HCT116 (cell line): ENCODE measurements at regions not wholly inside any gene's neighbourhood (a gene's known extent, or its start where the extent isn't known, plus 50 kb on each side); places are given as distances from the start of the nearest gene placed in this dataset.

Experiments
- ATAC-seq: fragments of 200-7000 bp; cut with Tn5 transposase; 2 replicates; pipeline ENCODE4 v1.9.1; 2020; ENCODE audit warnings: mild to moderate bottlenecking, moderate library complexity
- BruUV-seq: library from RNA; stranded (reverse); fragments of 400-500 nt; replicated peaks from 2 replicates; lab custom pipeline; 2021; lab: Mats Ljungman, UMichigan
- CTCF ChIA-PET: fragments of 300-600 bp; sonication (Branson Sonifier 250); formaldehyde crosslinking; loops from one replicate; lab custom pipeline; 2021; ENCODE audit warnings: antibody characterized with exemption; lab: Charles Lee
- POLR2A ChIA-PET: fragments of 300-600, 350-600 bp; sonication (Branson Sonifier 250); formaldehyde crosslinking; loops from one replicate; lab custom pipeline; 2021; ENCODE audit warnings: antibody characterized with exemption; lab: Charles Lee
- RAD21 ChIA-PET, 2 experiments: fragments of 300-600 bp; sonication (Branson Sonifier 250); formaldehyde crosslinking; loops; one replicate each; lab custom pipeline; 2023; ENCODE audit warnings: low total read pairs in 2 of 2; ENCODE audit not compliant: uncharacterized antibody in 2 of 2, unreplicated experiment in 2 of 2, low non-redundant PET in 1 of 2; lab: Charles Lee
- DNase-seq: peaks from one replicate; pipeline ENCODE4 v3.0.0-alpha.2; 2010; ENCODE audit warnings: low read depth, low spot score
- H2AFZ ChIP-seq: fragments of 200-600 bp; shearing (Covaris generic), sonication (generic); 2 replicates; pipeline ENCODE4 v1.6.1; 2017; ENCODE audit warnings: low read depth, mixed run types, mixed read lengths, antibody characterized with exemption, low read length; ENCODE audit not compliant: poor library complexity, severe bottlenecking
- H3K27ac ChIP-seq: 2 replicates; pipeline ENCODE4 v1.5.1; 2012; ENCODE audit warnings: low read depth, low read length
- H3K27me3 ChIP-seq: fragments of 200-600 bp; sonication (generic); 2 replicates; pipeline ENCODE4 v1.6.1; 2016; ENCODE audit warnings: mixed run types, low read length, mixed read lengths; ENCODE audit not compliant: insufficient read depth
- H3K36me3 ChIP-seq, 2 experiments: fragments of 200-500 bp in 1 of 2; fragments of 200-600 bp in 1 of 2; sonication (Bioruptor generic) in 1 of 2; sonication (generic) in 1 of 2; 2 replicates each; pipeline versions ENCODE4 v1.5.1 to v1.6.1; 2014 to 2016; ENCODE audit warnings: low read length in 2 of 2, inconsistent platforms in 1 of 2, mixed read lengths in 1 of 2, mixed run types in 1 of 2; ENCODE audit not compliant: insufficient read depth in 2 of 2, control insufficient read depth in 1 of 2
- H3K4me1 ChIP-seq, 2 experiments: fragments of 200-600 bp in 1 of 2; sonication (generic) in 1 of 2; 2 replicates each; pipeline versions ENCODE4 v1.5.1 to v1.6.1; 2012 to 2017; ENCODE audit warnings: low read length in 2 of 2, inconsistent platforms in 1 of 2, mild to moderate bottlenecking in 1 of 2, mixed read lengths in 1 of 2, mixed run types in 1 of 2, moderate library complexity in 1 of 2; ENCODE audit not compliant: insufficient read depth in 2 of 2, control insufficient read depth in 1 of 2
- H3K4me2 ChIP-seq: fragments of 200-600 bp; sonication (generic); 2 replicates; pipeline ENCODE4 v1.6.1; 2017; ENCODE audit warnings: mixed run types, low read length, mixed read lengths
- H3K4me3 ChIP-seq, 2 experiments: fragments of 200-600 bp in 1 of 2; sonication (generic) in 1 of 2; replicated peaks in 1 of 2; 2 replicates each; pipeline ENCODE4 v1.5.1; 2011 to 2016; ENCODE audit warnings: low read length in 2 of 2, control low read depth in 1 of 2, low read depth in 1 of 2, mild to moderate bottlenecking in 1 of 2, mixed read lengths in 1 of 2, mixed run types in 1 of 2
- H3K79me2 ChIP-seq: fragments of 200-600 bp; sonication (generic); 2 replicates; pipeline ENCODE4 v1.6.1; 2017; ENCODE audit warnings: mild to moderate bottlenecking, mixed run types, low read length, moderate library complexity, mixed read lengths; ENCODE audit not compliant: insufficient read depth
- H3K9ac ChIP-seq: fragments of 200-600 bp; sonication (generic); 2 replicates; pipeline ENCODE4 v1.6.1; 2016; ENCODE audit warnings: low read length, mixed read lengths
- H3K9me2 ChIP-seq: fragments of 200-600 bp; sonication (generic), shearing (Covaris generic); 2 replicates; pipeline ENCODE4 v1.6.1; 2017; ENCODE audit warnings: mixed run types, mild to moderate bottlenecking, moderate library complexity; ENCODE audit not compliant: insufficient read depth
- H3K9me3 ChIP-seq, 2 experiments: fragments of 200-500 bp in 1 of 2; fragments of 200-600 bp in 1 of 2; sonication (Bioruptor generic) in 1 of 2; sonication (generic) in 1 of 2; 2 replicates each; pipeline ENCODE4 v1.6.1; 2014 to 2017; ENCODE audit warnings: low read length in 2 of 2, mixed read lengths in 2 of 2, inconsistent platforms in 1 of 2, low read depth in 1 of 2, mild to moderate bottlenecking in 1 of 2, mixed run types in 1 of 2, moderate library complexity in 1 of 2; ENCODE audit not compliant: control insufficient read depth in 1 of 2, insufficient read depth in 1 of 2
- H4K20me1 ChIP-seq: fragments of 200-600 bp; sonication (generic), shearing (Covaris generic); 2 replicates; pipeline ENCODE4 v1.6.1; 2017; ENCODE audit warnings: mixed run types, mild to moderate bottlenecking, moderate library complexity; ENCODE audit not compliant: insufficient read depth
- EGR1 ChIP-seq: IDR thresholded peaks from 2 replicates; pipeline ENCODE4 v1.6.1; 2012; ENCODE audit warnings: low read depth
- EZH2phosphoT487 ChIP-seq: fragments of 200-600 bp; IDR thresholded peaks from 2 replicates; pipeline ENCODE4 v1.6.1; 2018; ENCODE audit warnings: antibody characterized with exemption, borderline replicate concordance
- FOSL1 ChIP-seq: IDR thresholded peaks from 2 replicates; pipeline ENCODE4 v1.6.1; 2012; ENCODE audit warnings: low read depth
- POLR2A ChIP-seq: IDR thresholded peaks from 2 replicates; pipeline ENCODE4 v1.7.0; 2011; ENCODE audit warnings: borderline replicate concordance; ENCODE audit not compliant: insufficient read depth, insufficient read length; ENCODE audit errors: extremely low read depth
- REST ChIP-seq: IDR thresholded peaks from 2 replicates; pipeline ENCODE4 v1.6.1; 2012; ENCODE audit warnings: low read depth
- SRF ChIP-seq: IDR thresholded peaks from 2 replicates; pipeline ENCODE4 v1.6.1; 2012; ENCODE audit warnings: low read depth
- ZFX ChIP-seq: fragments of 450-650 bp; IDR thresholded peaks from 2 replicates; pipeline ENCODE4 v1.6.1; 2017
- intact Hi-C: fragments of 100-400 bp; cut with micrococcal nuclease; formaldehyde crosslinking; loops from 2 replicates; pipeline ENCODE4 v1.10.0; 2022
- TF ChIP-seq, protein P1 (sequence below), 3 experiments: fragments of 200-600 bp in 1 of 3; sonication (generic) in 1 of 3; IDR thresholded peaks in 2 of 3; conservative IDR thresholded peaks in 1 of 3; 2 replicates each; pipeline ENCODE4 v1.5.1; 2012 to 2017; ENCODE audit warnings: low read depth in 2 of 3, low read length in 2 of 3, antibody characterized with exemption in 1 of 3, borderline replicate concordance in 1 of 3, control low read depth in 1 of 3, mild to moderate bottlenecking in 1 of 3, mixed read lengths in 1 of 3, mixed run types in 1 of 3, moderate library complexity in 1 of 3; ENCODE audit not compliant: insufficient read depth in 1 of 3
- TF ChIP-seq, protein P2 (sequence below): IDR thresholded peaks from 2 replicates; pipeline ENCODE4 v1.6.1; 2012

GRCh38 chr5:136717917-136718316, 352.6 kb upstream of the TRPC7 start (continued):
- TF ChIP-seq REST = no peak
- no peak for TF ChIP-seq EZH2phosphoT487
- no peak for TF ChIP-seq EGR1

- H3K9me2 ChIP-seq = no peaks in the 10 kb centered on the region
- no peaks in the 10 kb centered on the region for H3K4me1 ChIP-seq
- H3K36me3 ChIP-seq = no peaks in the 10 kb centered on the region
- CTCF ChIA-PET = no interaction called here
- intact Hi-C loops = no loop called here
- H3K9me3 ChIP-seq = no peaks in the 10 kb centered on the region
- no peaks in the 10 kb centered on the region for H3K27me3 ChIP-seq
- no peak overlapping the region for H3K4me3 ChIP-seq
- POLR2A ChIA-PET = no interaction called here
- DNase-seq = no peak
- H3K4me2 ChIP-seq = no peak overlapping the region
- H2AFZ ChIP-seq = no peak overlapping the region
- H3K79me2 ChIP-seq = no peaks in the 10 kb centered on the region
- no peak overlapping the region for H3K27ac ChIP-seq
- ATAC-seq = no peak
- RAD21 ChIA-PET = no interaction called here
- H4K20me1 ChIP-seq = no peaks in the 10 kb centered on the region
- BruUV-seq = no TSS peak
- no peak overlapping the region for H3K9ac ChIP-seq
- TF ChIP-seq SRF = no peak
These were observed 348.9 kb upstream of the TRPC7 start for GRCh38 chr5:136714286-136714685.

DNA sequence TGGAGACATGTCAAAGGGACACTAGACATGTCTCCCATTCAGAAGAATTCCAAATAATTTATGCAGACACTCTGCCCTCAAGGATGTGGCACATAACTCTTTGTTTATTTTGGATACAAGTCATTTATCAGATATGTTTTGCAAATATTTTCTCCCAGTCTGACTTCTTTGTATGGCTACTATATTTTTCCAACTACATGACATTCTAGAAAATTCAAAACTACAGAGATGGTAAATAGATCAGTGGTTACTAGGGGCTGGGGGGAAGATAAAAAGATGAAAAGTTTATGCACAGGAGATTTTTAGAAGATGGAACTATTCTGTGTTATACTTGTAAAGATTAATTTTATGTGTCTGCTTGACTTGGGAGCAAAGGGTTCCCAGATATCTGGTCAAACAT, 347.3 kb upstream of the TRPC7 start:
- ChIA-PET RAD21 (no interaction called here), POLR2A (no interaction called here), CTCF (no interaction called here)
- H3K4me2 ChIP-seq = no peak overlapping the region
- no TSS peak for BruUV-seq
- H2AFZ ChIP-seq = no peak overlapping the region
- no peaks in the 10 kb centered on the region; the same call in 1 of the 2 replicates for H3K27me3 ChIP-seq
- H3K9me3 ChIP-seq = no peaks in the 10 kb centered on the region
- DNase-seq = no peak
- no peaks in the 10 kb centered on the region for H3K79me2 ChIP-seq
- H3K27ac ChIP-seq = no peak overlapping the region
- no peak overlapping the region for H3K9ac ChIP-seq
- H3K9me2 ChIP-seq = no peaks in the 10 kb centered on the region
- intact Hi-C loops = no loop called here
- no peaks in the 10 kb centered on the region for H3K4me1 ChIP-seq
- no peak for ATAC-seq
- no peak overlapping the region for H3K4me3 ChIP-seq
- H4K20me1 ChIP-seq = no peaks in the 10 kb centered on the region
- H3K36me3 ChIP-seq = no peaks in the 10 kb centered on the region
- TF ChIP-seq, protein P1, sequence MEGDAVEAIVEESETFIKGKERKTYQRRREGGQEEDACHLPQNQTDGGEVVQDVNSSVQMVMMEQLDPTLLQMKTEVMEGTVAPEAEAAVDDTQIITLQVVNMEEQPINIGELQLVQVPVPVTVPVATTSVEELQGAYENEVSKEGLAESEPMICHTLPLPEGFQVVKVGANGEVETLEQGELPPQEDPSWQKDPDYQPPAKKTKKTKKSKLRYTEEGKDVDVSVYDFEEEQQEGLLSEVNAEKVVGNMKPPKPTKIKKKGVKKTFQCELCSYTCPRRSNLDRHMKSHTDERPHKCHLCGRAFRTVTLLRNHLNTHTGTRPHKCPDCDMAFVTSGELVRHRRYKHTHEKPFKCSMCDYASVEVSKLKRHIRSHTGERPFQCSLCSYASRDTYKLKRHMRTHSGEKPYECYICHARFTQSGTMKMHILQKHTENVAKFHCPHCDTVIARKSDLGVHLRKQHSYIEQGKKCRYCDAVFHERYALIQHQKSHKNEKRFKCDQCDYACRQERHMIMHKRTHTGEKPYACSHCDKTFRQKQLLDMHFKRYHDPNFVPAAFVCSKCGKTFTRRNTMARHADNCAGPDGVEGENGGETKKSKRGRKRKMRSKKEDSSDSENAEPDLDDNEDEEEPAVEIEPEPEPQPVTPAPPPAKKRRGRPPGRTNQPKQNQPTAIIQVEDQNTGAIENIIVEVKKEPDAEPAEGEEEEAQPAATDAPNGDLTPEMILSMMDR (IDR thresholded peaks at IDR 0.05 in 2 of 3, conservative IDR thresholded peaks at IDR 0.05 in 1 of 3; ENCODE audit: borderline replicate concordance in 1 of 3, insufficient read depth in 1 of 3, low read depth in 2 of 3, low read length in 2 of 3) = no peak
- TF ChIP-seq EZH2phosphoT487 (no peak), POLR2A (no peak), REST (no peak), FOSL1 (no peak), ZFX (no peak)
- TF ChIP-seq, protein P2, sequence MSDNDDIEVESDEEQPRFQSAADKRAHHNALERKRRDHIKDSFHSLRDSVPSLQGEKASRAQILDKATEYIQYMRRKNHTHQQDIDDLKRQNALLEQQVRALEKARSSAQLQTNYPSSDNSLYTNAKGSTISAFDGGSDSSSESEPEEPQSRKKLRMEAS = no peak
